EH (cell line): ENCODE measurements at regions not wholly inside any gene's neighbourhood (a gene's known extent, or its start where the extent isn't known, plus 50 kb on each side); places are given as distances from the start of the nearest gene placed in this dataset.
"Not testable (repeated sequence)": the region's sequence is repeated elsewhere in the genome, so short reads cannot be mapped to it uniquely, and the experiment has no call there.

Source experiments
- DNase-seq: peaks from one replicate; pipeline ENCODE4 v3.0.0-alpha.2; 2015; ENCODE audit warnings: low read depth

- DNase-seq: no peak
These were observed 742.5 kb downstream of the ETS1 start for GRCh38 chr11:127844876-127845275.

- DNase-seq: peak; percentile 72
These were observed 743.6 kb downstream of the ETS1 start for GRCh38 chr11:127843483-127844396.

GRCh38 chr11:127825183-127825582 lies 762.2 kb downstream of the ETS1 start:
- DNase-seq: no peak

- no peak for DNase-seq
These were observed 768.7 kb downstream of the ETS1 start for GRCh38 chr11:127818625-127819024.

- peak; percentile 1 for DNase-seq
These were observed 770.4 kb downstream of the ETS1 start for GRCh38 chr11:127816962-127817361.

- DNase-seq: no peak
These were observed 772.0 kb downstream of the ETS1 start for GRCh38 chr11:127815331-127815730.

GRCh38 chr11:127806501-127806900 lies 780.9 kb downstream of the ETS1 start:
- DNase-seq: no peak

- DNase-seq: no peak
These were observed 781.6 kb downstream of the ETS1 start for GRCh38 chr11:127805771-127806170.

- no peak for DNase-seq
These were observed 782.5 kb downstream of the ETS1 start for GRCh38 chr11:127804747-127805400.

GRCh38 chr11:127803755-127804154 lies 783.6 kb downstream of the ETS1 start:
- DNase-seq: no peak

GRCh38 chr11:127800989-127801688 lies 786.2 kb downstream of the ETS1 start:
- DNase-seq: no peak

GRCh38 chr11:127795326-127795725 lies 792.0 kb downstream of the ETS1 start:
- DNase-seq: no peak

- DNase-seq: no peak
These were observed 791.3 kb upstream of the KIRREL3 start for GRCh38 chr11:127791844-127792243.

GRCh38 chr11:127790592-127790991 lies 790.0 kb upstream of the KIRREL3 start:
- no peak for DNase-seq

GRCh38 chr11:127789927-127790326 lies 789.4 kb upstream of the KIRREL3 start:
- peak; percentile 5 for DNase-seq

- DNase-seq: not testable (repeated sequence)
These were observed 772.4 kb upstream of the KIRREL3 start for GRCh38 chr11:127772938-127773337.

GRCh38 chr11:127768931-127769330 lies 768.4 kb upstream of the KIRREL3 start:
- not testable (repeated sequence) for DNase-seq

- no peak for DNase-seq
These were observed 766.2 kb upstream of the KIRREL3 start for GRCh38 chr11:127766734-127767133.

GRCh38 chr11:127738771-127739286 lies 738.3 kb upstream of the KIRREL3 start:
- DNase-seq: no peak

- DNase-seq: no peak
These were observed 736.9 kb upstream of the KIRREL3 start for GRCh38 chr11:127737499-127737898.

GRCh38 chr11:127733552-127733951 lies 733.0 kb upstream of the KIRREL3 start:
- no peak for DNase-seq

GRCh38 chr11:127726367-127726766 lies 725.8 kb upstream of the KIRREL3 start:
- no peak for DNase-seq
